ENCODE measurements at regions not wholly inside any gene's neighbourhood (a gene's known extent, or its start where the extent isn't known, plus 50 kb on each side); places are given as distances from the start of the nearest gene placed in this dataset.

DNA sequence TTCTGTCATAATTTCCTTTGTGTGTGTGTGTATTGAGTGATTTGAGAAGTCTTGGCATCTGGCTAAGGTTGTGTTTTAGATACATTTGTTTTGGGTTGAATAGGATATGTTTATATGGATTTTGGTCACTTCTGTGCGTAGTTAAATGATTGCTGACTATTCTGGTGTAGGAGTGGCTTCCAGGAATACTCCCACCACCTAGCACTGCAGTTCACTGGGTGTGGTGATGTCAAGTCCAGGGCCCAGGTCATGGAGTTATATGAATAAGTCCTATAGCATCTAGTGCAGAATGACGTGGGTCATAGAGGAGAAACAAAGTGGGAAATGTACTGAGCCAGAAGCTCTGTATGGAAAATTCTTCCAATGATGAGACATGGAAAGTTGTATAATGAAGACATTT lies 465.4 kb upstream of the CCL2 start:
- DNase-seq (ENCODE audit: low spot score) = no peak
- no peak overlapping the region for H3K27ac ChIP-seq
- ChIA-PET POLR2A (ENCODE audit: low non-redundant PET) (no interaction called here), CTCF (no interaction called here)
- TF ChIP-seq, protein P1, sequence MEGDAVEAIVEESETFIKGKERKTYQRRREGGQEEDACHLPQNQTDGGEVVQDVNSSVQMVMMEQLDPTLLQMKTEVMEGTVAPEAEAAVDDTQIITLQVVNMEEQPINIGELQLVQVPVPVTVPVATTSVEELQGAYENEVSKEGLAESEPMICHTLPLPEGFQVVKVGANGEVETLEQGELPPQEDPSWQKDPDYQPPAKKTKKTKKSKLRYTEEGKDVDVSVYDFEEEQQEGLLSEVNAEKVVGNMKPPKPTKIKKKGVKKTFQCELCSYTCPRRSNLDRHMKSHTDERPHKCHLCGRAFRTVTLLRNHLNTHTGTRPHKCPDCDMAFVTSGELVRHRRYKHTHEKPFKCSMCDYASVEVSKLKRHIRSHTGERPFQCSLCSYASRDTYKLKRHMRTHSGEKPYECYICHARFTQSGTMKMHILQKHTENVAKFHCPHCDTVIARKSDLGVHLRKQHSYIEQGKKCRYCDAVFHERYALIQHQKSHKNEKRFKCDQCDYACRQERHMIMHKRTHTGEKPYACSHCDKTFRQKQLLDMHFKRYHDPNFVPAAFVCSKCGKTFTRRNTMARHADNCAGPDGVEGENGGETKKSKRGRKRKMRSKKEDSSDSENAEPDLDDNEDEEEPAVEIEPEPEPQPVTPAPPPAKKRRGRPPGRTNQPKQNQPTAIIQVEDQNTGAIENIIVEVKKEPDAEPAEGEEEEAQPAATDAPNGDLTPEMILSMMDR (conservative IDR thresholded peaks at IDR 0.05; ENCODE audit: low read depth) = no peak

DNA sequence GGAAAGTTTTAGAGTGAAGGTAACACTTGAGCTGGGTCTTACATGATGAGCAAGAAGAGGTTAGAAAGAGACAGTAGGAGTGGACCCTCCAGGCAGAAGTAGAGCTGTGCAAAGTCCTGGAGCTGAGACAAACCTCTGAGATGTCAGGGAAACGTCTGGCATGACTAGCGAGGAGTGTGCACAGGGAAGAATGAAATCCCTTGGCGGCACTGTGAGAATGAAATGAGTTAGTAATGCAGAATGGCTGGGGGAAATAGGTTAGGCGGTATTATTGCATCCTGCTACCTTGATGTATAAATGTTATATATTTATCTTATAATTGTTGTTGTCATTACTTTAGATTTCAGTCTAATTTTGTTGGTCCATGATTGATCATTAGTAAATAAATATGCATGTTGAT lies 457.9 kb upstream of the CCL2 start:
- TF ChIP-seq, protein P1 (conservative IDR thresholded peaks at IDR 0.05; ENCODE audit: low read depth) = no peak
- H3K27ac ChIP-seq = no peak overlapping the region
- DNase-seq (ENCODE audit: low spot score) = no peak
- CTCF ChIA-PET = no interaction called here
- POLR2A ChIA-PET (ENCODE audit: low non-redundant PET) = no interaction called here

DNA sequence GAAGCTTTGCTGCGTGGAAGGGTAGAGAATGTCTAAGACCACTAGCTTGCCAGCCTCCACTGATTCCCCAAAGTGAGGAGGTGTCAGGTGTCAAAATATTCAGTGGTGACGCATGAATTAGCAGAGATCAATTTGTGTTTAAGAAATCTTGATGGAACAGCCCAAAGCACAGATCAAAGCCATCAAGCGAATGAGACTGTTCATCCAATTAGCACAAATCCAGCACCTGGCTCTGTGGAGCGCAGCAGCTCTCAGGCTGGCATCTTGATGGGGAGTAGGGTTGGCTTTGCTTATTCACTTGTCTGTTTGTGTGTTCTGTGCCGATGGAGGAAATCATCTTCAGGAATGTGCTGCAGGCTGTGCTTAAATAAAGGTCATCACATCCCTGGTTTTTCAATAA lies 456.8 kb upstream of the CCL2 start:
- no peak for DNase-seq (ENCODE audit: low spot score)
- TF ChIP-seq, protein P1 (conservative IDR thresholded peaks at IDR 0.05; ENCODE audit: low read depth) = no peak
- POLR2A ChIA-PET (ENCODE audit: low non-redundant PET) = no interaction called here
- H3K27ac ChIP-seq = no peak overlapping the region
- CTCF ChIA-PET = no interaction called here

DNA sequence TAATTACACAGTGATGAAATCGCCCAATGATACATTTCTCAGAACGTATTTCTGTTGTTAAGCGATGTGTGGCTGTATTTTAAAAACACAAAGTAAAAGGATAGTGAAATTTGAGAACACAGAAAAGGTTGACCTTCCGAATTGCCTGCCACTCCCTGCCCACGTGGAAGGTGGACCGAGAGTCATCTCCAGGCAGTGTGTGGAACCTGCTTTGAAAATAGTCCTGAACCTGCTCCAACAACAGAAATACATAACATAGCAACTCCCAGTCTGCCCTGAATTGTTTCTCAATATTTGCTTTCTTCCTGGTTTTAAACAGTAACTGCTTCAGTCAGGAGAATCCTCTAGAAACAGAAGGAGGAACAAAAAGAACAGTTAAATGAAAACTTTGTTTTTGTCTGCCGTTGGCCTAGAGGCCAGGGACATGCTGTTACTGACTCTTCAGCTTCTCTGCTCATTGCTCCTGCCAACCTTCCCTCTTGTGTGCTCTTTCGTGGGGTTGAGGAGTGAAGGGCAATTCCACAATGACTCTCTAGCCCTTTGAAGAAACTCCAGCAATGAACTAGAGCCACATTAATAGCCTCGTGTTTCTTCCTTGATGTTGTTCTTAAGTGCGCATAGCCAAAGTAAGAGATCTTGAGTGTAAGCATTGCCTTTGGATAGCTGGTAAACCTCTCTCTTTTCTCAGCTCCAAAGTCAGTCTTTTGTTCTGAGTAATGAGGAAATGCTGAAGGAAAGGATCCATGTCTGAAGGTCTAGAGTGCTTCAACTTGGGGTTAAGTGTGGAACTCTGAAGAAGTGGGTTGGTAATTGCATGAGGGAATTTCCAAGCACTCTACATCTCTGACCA lies 452.5 kb upstream of the CCL2 start:
- TF ChIP-seq, protein P1 (conservative IDR thresholded peaks at IDR 0.05; ENCODE audit: low read depth) = no peak
- CTCF ChIA-PET = no interaction called here
- H3K27ac ChIP-seq = no peak overlapping the region
- DNase-seq (ENCODE audit: low spot score) = no peak
- POLR2A ChIA-PET (ENCODE audit: low non-redundant PET) = no interaction called here

DNA sequence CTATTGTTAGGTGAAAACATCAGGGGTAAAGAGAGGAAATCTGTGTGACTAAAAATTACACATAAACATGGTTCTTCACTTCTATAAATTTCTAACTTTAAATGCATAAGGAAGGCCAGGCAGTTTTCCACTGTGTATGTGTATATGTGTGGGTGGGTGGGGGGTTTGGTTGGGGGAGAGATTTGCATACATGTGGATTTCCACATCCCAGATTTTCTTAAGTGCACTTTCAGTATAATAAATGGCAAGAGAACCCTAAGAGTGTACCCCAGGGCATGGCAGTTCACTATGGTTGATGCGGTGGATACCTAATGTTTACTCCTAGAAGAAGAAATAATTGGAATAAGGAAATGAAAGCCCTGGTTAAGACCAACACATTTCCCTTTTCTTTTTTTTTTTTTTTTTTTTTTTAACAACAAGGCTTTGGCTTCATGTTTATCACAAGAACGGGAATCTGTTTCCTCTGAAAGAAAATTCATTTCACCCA lies 451.8 kb upstream of the CCL2 start:
- no peak overlapping the region for H3K27ac ChIP-seq
- TF ChIP-seq, protein P1 (conservative IDR thresholded peaks at IDR 0.05; ENCODE audit: low read depth) = no peak
- no peak for DNase-seq (ENCODE audit: low spot score)
- ChIA-PET POLR2A (ENCODE audit: low non-redundant PET) (no interaction called here), CTCF (no interaction called here)

DNA sequence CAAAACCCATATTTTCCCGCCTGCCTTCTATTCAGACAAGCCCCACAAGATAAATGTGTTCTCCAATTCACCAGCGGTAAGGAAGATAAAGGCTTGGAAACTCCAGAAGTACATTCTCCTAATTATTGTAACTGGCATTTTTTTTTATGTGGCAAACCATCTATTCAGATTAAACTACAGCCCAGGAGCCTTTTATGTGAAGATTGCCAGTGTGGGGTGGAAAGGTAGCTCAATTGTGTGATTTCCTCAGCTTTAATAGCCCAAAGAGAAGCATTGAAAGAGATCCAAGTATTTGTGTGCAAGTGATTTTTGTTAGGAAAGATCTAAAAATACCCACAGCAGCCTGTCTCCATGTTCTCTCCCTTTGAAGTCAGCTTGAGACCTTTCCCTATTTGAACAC lies 451.4 kb upstream of the CCL2 start:
- no peak overlapping the region for H3K27ac ChIP-seq
- ChIA-PET CTCF (no interaction called here), POLR2A (ENCODE audit: low non-redundant PET) (no interaction called here)
- TF ChIP-seq, protein P1 (conservative IDR thresholded peaks at IDR 0.05; ENCODE audit: low read depth) = no peak
- DNase-seq (ENCODE audit: low spot score) = no peak
